AG04450 (cell line): ENCODE measurements at regions not wholly inside any gene's neighbourhood (a gene's known extent, or its start where the extent isn't known, plus 50 kb on each side); places are given as distances from the start of the nearest gene placed in this dataset.

Experiments used
- CTCF ChIA-PET: fragments of 300-600, 350-600 bp; formaldehyde crosslinking; extraction: SDS; loops from one replicate; lab custom pipeline; 2022; ENCODE audit warnings: antibody characterized with exemption, inconsistent platforms; lab: Charles Lee
- POLR2A ChIA-PET: fragments of 350-600 bp; formaldehyde crosslinking; extraction: SDS; loops from one replicate; lab custom pipeline; 2021; ENCODE audit warnings: antibody characterized with exemption, inconsistent platforms; lab: Yijun Ruan, JAX
- DNase-seq: peaks from one replicate; pipeline ENCODE4 v3.0.0-alpha.2; 2011; ENCODE audit warnings: low read depth, low spot score
- H3K27ac ChIP-seq: one replicate; pipeline ENCODE4 v1.5.1; 2012; ENCODE audit warnings: low read depth, low read length, control low read depth
- H3K27me3 ChIP-seq: one replicate; pipeline ENCODE4 v1.6.0; 2012; ENCODE audit warnings: low read length; ENCODE audit not compliant: control insufficient read depth, insufficient read depth
- H3K4me3 ChIP-seq: 2 replicates; pipeline ENCODE4 v1.5.1; 2011; ENCODE audit warnings: mild to moderate bottlenecking, low read depth, low read length, control low read depth
- H3K9me3 ChIP-seq: 2 replicates; pipeline ENCODE4 v1.5.1; 2012; ENCODE audit warnings: low read length; ENCODE audit not compliant: control insufficient read depth, insufficient read depth
- TF ChIP-seq, protein P1 (sequence below): IDR thresholded peaks from 2 replicates; pipeline ENCODE4 v1.5.1; 2011; ENCODE audit warnings: low read depth, low read length, control low read depth, inconsistent platforms

DNA sequence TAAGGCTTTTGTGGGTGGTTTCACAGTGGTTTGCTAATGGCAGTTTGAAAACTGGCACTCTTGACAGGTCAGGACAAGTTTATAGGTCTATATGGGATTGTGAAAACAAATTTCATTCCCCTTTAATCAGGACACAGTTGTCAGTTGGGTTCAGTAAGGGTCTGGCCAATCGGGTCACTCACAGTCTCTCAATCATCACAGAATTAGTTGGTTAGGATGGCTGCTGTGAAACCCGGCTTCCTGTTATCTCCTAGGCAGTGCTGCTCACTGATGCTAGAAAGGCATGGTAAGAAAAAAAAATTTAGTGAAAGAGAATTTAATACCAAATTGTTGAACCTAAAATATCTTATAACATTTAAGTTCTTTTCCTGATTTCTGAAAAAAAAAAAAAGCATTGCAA is 1730.1 kb downstream of the EFNB2 start:
- TF ChIP-seq, protein P1, sequence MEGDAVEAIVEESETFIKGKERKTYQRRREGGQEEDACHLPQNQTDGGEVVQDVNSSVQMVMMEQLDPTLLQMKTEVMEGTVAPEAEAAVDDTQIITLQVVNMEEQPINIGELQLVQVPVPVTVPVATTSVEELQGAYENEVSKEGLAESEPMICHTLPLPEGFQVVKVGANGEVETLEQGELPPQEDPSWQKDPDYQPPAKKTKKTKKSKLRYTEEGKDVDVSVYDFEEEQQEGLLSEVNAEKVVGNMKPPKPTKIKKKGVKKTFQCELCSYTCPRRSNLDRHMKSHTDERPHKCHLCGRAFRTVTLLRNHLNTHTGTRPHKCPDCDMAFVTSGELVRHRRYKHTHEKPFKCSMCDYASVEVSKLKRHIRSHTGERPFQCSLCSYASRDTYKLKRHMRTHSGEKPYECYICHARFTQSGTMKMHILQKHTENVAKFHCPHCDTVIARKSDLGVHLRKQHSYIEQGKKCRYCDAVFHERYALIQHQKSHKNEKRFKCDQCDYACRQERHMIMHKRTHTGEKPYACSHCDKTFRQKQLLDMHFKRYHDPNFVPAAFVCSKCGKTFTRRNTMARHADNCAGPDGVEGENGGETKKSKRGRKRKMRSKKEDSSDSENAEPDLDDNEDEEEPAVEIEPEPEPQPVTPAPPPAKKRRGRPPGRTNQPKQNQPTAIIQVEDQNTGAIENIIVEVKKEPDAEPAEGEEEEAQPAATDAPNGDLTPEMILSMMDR, result no peak
- Histone ChIP-seq H3K9me3 (no peaks in the 10 kb centered on the region), H3K27ac (no peak overlapping the region), H3K4me3 (no peak overlapping the region), H3K27me3 (no peaks in the 10 kb centered on the region)
- POLR2A ChIA-PET, result no interaction called here
- no peak for DNase-seq
- CTCF ChIA-PET, result interaction anchor here (0.9 kb wide), 1 partner anchor 32 kb away, joined by 4 read pairs; no protein-coding TSS in a partner anchor

DNA sequence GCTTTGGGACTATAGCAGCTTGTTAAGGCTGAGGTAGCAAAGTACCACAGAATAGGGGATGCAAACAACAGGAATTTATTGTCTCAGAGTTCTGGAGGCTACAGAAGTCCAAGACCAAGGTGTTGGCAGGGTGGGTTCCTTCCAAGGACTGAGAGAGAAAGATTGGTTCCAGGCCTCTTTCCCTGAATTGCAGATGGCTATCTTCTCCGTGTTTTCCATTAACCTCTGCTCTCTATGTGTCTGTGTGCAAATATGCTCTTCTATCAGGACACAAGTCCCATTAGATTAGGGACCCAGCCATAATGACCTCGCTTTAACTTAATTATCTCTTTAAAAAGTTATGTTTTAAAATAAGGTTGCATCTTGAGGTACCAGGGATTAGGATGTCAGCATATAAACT is 1732.9 kb upstream of the SLC10A2 start:
- DNase-seq, result no peak
- ChIA-PET POLR2A (no interaction called here), CTCF (interaction anchor here (0.8 kb wide), 1 partner anchor 1721 kb away, joined by 4 read pairs; no protein-coding TSS in a partner anchor)
- TF ChIP-seq, protein P1, result no peak
- no peak overlapping the region for H3K4me3 ChIP-seq
- no peaks in the 10 kb centered on the region for H3K9me3 ChIP-seq
- H3K27ac ChIP-seq, result no peak overlapping the region
- no peaks in the 10 kb centered on the region for H3K27me3 ChIP-seq

DNA sequence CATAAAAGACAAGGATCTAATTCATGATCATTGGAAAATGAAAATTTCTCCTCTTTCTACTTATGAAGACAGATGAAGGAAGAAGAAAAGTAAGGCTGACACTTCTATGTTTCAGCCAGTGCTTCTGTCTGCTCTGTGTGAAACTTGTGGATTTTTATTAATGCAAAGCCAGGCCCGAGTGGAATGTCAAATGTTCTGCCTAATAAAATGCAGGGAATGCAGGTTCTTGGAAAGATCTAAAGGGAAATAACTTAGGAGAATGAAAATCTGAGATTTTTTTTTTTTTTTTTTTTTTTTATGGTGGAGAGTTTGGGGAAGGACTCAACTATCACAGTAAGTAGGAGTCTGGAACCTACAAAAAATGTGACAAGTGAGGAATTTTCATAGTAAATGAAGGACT is 1732.3 kb upstream of the SLC10A2 start:
- CTCF ChIA-PET, result no interaction called here

DNA sequence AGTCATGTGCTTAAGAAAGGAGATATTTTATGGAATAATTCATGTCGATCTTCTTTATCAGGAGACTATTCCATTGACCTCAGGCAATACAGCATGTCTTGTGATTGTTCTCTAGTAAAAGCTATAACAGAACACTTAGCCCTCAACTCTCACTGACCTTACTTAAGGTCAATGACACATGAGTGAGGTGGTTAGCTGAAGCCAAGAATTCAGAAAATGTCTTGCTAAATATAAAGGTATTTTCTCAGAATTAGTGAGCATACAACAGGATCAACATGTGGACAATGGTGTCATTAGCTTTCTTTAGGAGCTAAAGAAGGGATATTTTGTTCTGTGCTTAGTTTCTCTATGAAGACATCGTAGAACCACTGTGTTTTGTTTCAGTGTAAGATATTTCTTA is 1730.4 kb upstream of the SLC10A2 start:
- ChIA-PET CTCF (no interaction called here), POLR2A (no interaction called here)
- Histone ChIP-seq H3K27ac (no peak overlapping the region), H3K9me3 (no peaks in the 10 kb centered on the region), H3K4me3 (no peak overlapping the region), H3K27me3 (no peaks in the 10 kb centered on the region)
- TF ChIP-seq, protein P1, result no peak
- DNase-seq, result no peak

More for the DNA sequence above, 1732.3 kb upstream of the SLC10A2 start:
- POLR2A ChIA-PET, result no interaction called here
- H3K27ac ChIP-seq, result no peak overlapping the region
- H3K4me3 ChIP-seq, result no peak overlapping the region
- H3K9me3 ChIP-seq, result no peaks in the 10 kb centered on the region
- no peaks in the 10 kb centered on the region for H3K27me3 ChIP-seq
- TF ChIP-seq, protein P1, result no peak
- DNase-seq, result no peak

DNA sequence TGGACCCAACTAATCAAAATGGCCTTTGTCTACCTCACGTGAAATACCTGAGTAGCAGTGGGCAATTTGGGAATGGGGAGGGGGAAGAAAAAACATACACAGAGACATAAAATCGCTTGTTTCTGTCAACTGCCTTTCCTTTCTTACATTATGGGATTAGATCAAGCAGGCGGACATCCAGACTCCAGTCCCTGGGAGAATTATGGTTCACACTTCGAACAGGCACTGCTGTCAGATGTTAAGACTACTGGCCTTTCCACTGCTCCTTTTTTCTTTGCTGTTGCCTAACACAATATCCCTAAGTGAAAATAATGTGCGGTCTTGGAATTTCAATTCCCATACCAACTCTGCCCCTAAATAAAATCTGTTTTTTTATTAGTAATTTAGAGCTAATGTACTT is 1719.7 kb upstream of the SLC10A2 start:
- TF ChIP-seq, protein P1, result no peak

More for the DNA sequence above, 1719.7 kb upstream of the SLC10A2 start:
- peaks cover 5% of the 10 kb centered on the region; the same call in 1 of the 2 replicates for H3K9me3 ChIP-seq
- no peak overlapping the region for H3K27ac ChIP-seq
- DNase-seq, result no peak
- H3K4me3 ChIP-seq, result no peak overlapping the region
- CTCF ChIA-PET, result no interaction called here
- POLR2A ChIA-PET, result no interaction called here
- H3K27me3 ChIP-seq, result no peaks in the 10 kb centered on the region
